CD14-positive monocyte (primary cell): ENCODE measurements at regions not wholly inside any gene's neighbourhood (a gene's known extent, or its start where the extent isn't known, plus 50 kb on each side); places are given as distances from the start of the nearest gene placed in this dataset.

Source experiments
- DNase-seq, 3 donors: peaks; one replicate each; pipeline ENCODE4 v3.0.0-alpha.2; 2011 to 2022
- H2AFZ ChIP-seq: 2 replicates; pipeline ENCODE4 v1.6.0; 2012; ENCODE audit warnings: mild to moderate bottlenecking, low read depth, low read length, inconsistent platforms; ENCODE audit not compliant: insufficient read depth, poor library complexity, severe bottlenecking
- H3K27ac ChIP-seq, 2 donors: 1 replicate in 1 of 2; 2 replicates in 1 of 2; pipeline ENCODE4 v1.5.1; 2012 to 2013; ENCODE audit warnings: low read length in 2 of 2, control low read depth in 1 of 2, inconsistent platforms in 1 of 2, low read depth in 1 of 2, mild to moderate bottlenecking in 1 of 2
- H3K27me3 ChIP-seq, 2 donors: one replicate each; pipeline versions ENCODE4 v1.6.0 to v1.6.1; 2011 to 2013; ENCODE audit warnings: low read length in 2 of 2; ENCODE audit not compliant: control insufficient read depth in 2 of 2, insufficient read depth in 2 of 2
- H3K36me3 ChIP-seq, 2 donors: replicated peaks in 1 of 2; 1 replicate in 1 of 2; 2 replicates in 1 of 2; pipeline versions ENCODE4 v1.5.1 to v1.6.1; 2012 to 2013; ENCODE audit warnings: low read length in 2 of 2, control low read depth in 1 of 2, inconsistent platforms in 1 of 2, mild to moderate bottlenecking in 1 of 2; ENCODE audit not compliant: insufficient read depth in 2 of 2, control insufficient read depth in 1 of 2
- H3K4me1 ChIP-seq, 2 donors: 1 replicate in 1 of 2; 2 replicates in 1 of 2; pipeline versions ENCODE4 v1.5.1 to v1.6.1; 2012 to 2013; ENCODE audit warnings: low read length in 2 of 2, control low read depth in 1 of 2, inconsistent platforms in 1 of 2, mild to moderate bottlenecking in 1 of 2, moderate library complexity in 1 of 2; ENCODE audit not compliant: insufficient read depth in 2 of 2, control insufficient read depth in 1 of 2
- H3K4me2 ChIP-seq: replicated peaks from 2 replicates; pipeline ENCODE3; 2012; ENCODE audit warnings: low read length, moderate library complexity, mild to moderate bottlenecking; ENCODE audit not compliant: poor library complexity, severe bottlenecking; ENCODE audit errors: extremely low read depth
- H3K4me3 ChIP-seq, 3 experiments: fragments of 200-600 bp in 1 of 3; sonication (generic) in 1 of 3; replicated peaks in 1 of 3; 1 replicate in 2 of 3; 2 replicates in 1 of 3; pipeline ENCODE4 v1.5.1; 2011 to 2013; ENCODE audit warnings: low read length in 3 of 3, mild to moderate bottlenecking in 3 of 3, control low read depth in 2 of 3, low read depth in 2 of 3, inconsistent platforms in 1 of 3, moderate library complexity in 1 of 3
- H3K79me2 ChIP-seq: 2 replicates; pipeline ENCODE4 v1.6.0; 2012; ENCODE audit warnings: mild to moderate bottlenecking, control low read depth, inconsistent platforms, low read length, moderate library complexity; ENCODE audit not compliant: insufficient read depth
- H3K9ac ChIP-seq: 2 replicates; pipeline ENCODE4 v1.6.0; 2017; ENCODE audit warnings: low read length, mild to moderate bottlenecking; ENCODE audit not compliant: insufficient read depth, poor library complexity, severe bottlenecking
- H3K9me3 ChIP-seq, 2 donors: replicated peaks in 1 of 2; 1 replicate in 1 of 2; 2 replicates in 1 of 2; pipeline versions ENCODE4 v1.5.1 to v1.6.1; 2012 to 2013; ENCODE audit warnings: low read length in 2 of 2, control low read depth in 1 of 2; ENCODE audit not compliant: control insufficient read depth in 1 of 2, insufficient read depth in 1 of 2
- H4K20me1 ChIP-seq: 2 replicates; pipeline ENCODE4 v1.6.0; 2012; ENCODE audit warnings: mild to moderate bottlenecking, low read length, control low read depth, moderate library complexity; ENCODE audit not compliant: insufficient read depth
- H3K27ac Mint-ChIP-seq, 7 donors: one replicate each; pipeline ENCODE4 v1.8.0; 2020; ENCODE audit warnings: mild to moderate bottlenecking in 7 of 7, mixed read lengths in 7 of 7, moderate library complexity in 6 of 7, inconsistent platforms in 2 of 7
- H3K27me3 Mint-ChIP-seq, 3 donors: one replicate each; pipeline ENCODE4 v1.8.0; 2021 to 2022; ENCODE audit warnings: low read depth in 3 of 3, mild to moderate bottlenecking in 3 of 3, mixed read lengths in 3 of 3, moderate library complexity in 3 of 3, inconsistent platforms in 1 of 3
- H3K36me3 Mint-ChIP-seq, 2 donors: one replicate each; pipeline ENCODE4 v1.8.0; 2020; ENCODE audit warnings: mixed read lengths in 2 of 2, inconsistent platforms in 1 of 2, mild to moderate bottlenecking in 1 of 2
- H3K4me1 Mint-ChIP-seq: one replicate; pipeline ENCODE4 v1.8.0; 2020; ENCODE audit warnings: mild to moderate bottlenecking, mixed read lengths
- H3K4me3 Mint-ChIP-seq, 2 donors: one replicate each; pipeline ENCODE4 v1.8.0; 2020; ENCODE audit warnings: mild to moderate bottlenecking in 2 of 2, mixed read lengths in 2 of 2, moderate library complexity in 1 of 2
- H3K9me3 Mint-ChIP-seq, 7 donors: one replicate each; pipeline ENCODE4 v1.8.0; 2020 to 2022; ENCODE audit warnings: mixed read lengths in 7 of 7, mild to moderate bottlenecking in 6 of 7, moderate library complexity in 6 of 7, inconsistent platforms in 2 of 7
- WGBS: methylation state at CpG from one replicate; pipeline ENCODE4 v1.1.5; 2013; ENCODE audit warnings: missing lambda C conversion rate; ENCODE audit not compliant: insufficient coverage; 5-methylcytosine and 5-hydroxymethylcytosine counted together
- intact Hi-C, 2 donors: fragments of 100-400 bp; cut with micrococcal nuclease; formaldehyde crosslinking; loops; one replicate each; pipeline versions ENCODE4 v1.15.0 to v1.15.1; 2023
- TF ChIP-seq, protein P1 (sequence below): fragments of 200-600 bp; IDR thresholded peaks from one replicate; pipeline ENCODE4 v1.8.0; 2022; ENCODE audit warnings: antibody characterized with exemption, mild to moderate bottlenecking

DNA sequence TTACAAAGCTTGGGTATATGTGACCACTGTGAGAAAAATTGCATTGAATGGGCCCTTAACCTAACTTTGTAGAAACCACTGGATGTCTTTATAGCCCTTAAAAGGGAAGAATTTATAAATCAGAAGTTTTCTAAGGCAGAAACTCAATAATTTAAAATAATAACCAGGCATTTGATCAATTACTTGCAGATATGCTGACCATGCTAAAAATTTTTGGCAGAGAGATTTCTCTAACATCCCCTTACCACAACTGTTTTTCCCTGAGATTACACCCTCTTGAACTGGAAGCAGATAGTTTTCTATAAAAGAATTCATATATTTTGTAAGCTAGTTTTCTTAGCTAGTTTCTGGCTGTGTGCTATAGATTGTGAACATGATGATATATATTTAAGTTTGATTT is 428.3 kb downstream of the KIF4B start:
- Mint-ChIP-seq H3K36me3 (no peaks in the 10 kb centered on the region), H3K27me3 (peaks cover 0 to 3% (median 2%) of the 10 kb centered on the region in 3 donors), H3K4me3 (no peak overlapping the region), H3K27ac (no peak overlapping the region), H3K9me3 (peaks cover 0 to 4% (median 0%) of the 10 kb centered on the region in 7 donors), H3K4me1 (no peaks in the 10 kb centered on the region)
- no peaks in the 10 kb centered on the region for H3K36me3 ChIP-seq
- H3K27me3 ChIP-seq = no peaks in the 10 kb centered on the region
- no peak overlapping the region for H3K9ac ChIP-seq
- no peak overlapping the region for H3K4me3 ChIP-seq
- no peaks in the 10 kb centered on the region for H3K9me3 ChIP-seq
- intact Hi-C loops = no loop called here
- DNase-seq = no peak
- H3K4me2 ChIP-seq = no peak overlapping the region
- H4K20me1 ChIP-seq = no peaks in the 10 kb centered on the region
- H3K4me1 ChIP-seq = no peaks in the 10 kb centered on the region
- H3K27ac ChIP-seq = no peak overlapping the region
- no peaks in the 10 kb centered on the region for H3K79me2 ChIP-seq
- TF ChIP-seq, protein P1, sequence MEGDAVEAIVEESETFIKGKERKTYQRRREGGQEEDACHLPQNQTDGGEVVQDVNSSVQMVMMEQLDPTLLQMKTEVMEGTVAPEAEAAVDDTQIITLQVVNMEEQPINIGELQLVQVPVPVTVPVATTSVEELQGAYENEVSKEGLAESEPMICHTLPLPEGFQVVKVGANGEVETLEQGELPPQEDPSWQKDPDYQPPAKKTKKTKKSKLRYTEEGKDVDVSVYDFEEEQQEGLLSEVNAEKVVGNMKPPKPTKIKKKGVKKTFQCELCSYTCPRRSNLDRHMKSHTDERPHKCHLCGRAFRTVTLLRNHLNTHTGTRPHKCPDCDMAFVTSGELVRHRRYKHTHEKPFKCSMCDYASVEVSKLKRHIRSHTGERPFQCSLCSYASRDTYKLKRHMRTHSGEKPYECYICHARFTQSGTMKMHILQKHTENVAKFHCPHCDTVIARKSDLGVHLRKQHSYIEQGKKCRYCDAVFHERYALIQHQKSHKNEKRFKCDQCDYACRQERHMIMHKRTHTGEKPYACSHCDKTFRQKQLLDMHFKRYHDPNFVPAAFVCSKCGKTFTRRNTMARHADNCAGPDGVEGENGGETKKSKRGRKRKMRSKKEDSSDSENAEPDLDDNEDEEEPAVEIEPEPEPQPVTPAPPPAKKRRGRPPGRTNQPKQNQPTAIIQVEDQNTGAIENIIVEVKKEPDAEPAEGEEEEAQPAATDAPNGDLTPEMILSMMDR = no peak
- H2AFZ ChIP-seq = no peak overlapping the region

- Histone ChIP-seq H3K4me3 (no peak overlapping the region), H3K27me3 (no peaks in the 10 kb centered on the region), H2AFZ (no peak overlapping the region), H3K79me2 (no peaks in the 10 kb centered on the region), H3K36me3 (no peaks in the 10 kb centered on the region), H3K27ac (no peak overlapping the region), H3K4me1 (no peaks in the 10 kb centered on the region), H3K9me3 (peaks cover 6 to 16% of the 10 kb centered on the region in 2 donors), H3K4me2 (no peak overlapping the region), H3K9ac (no peak overlapping the region), H4K20me1 (no peaks in the 10 kb centered on the region)
- Mint-ChIP-seq H3K9me3 (peaks cover 1 to 11% (median 8%) of the 10 kb centered on the region in 7 donors), H3K27ac (no peak overlapping the region), H3K36me3 (no peaks in the 10 kb centered on the region), H3K4me3 (no peak overlapping the region), H3K27me3 (peaks cover 0 to 2% (median 1%) of the 10 kb centered on the region in 3 donors), H3K4me1 (no peaks in the 10 kb centered on the region)
- TF ChIP-seq, protein P1 = no peak
- intact Hi-C loops = no loop called here
- no peak for DNase-seq
- no CpG with 5 or more reads among the region's 2 CpGs for WGBS
Observed at GRCh38 chr5:155451106-155451505, 437.6 kb downstream of the KIF4B start.
